ENCODE measurements at regions not wholly inside any gene's neighbourhood (a gene's known extent, or its start where the extent isn't known, plus 50 kb on each side); places are given as distances from the start of the nearest gene placed in this dataset.

GRCh38 chr1:193435781-193436180 lies 249.4 kb upstream of the B3GALT2 start:
- TF ChIP-seq CTCF (conservative IDR thresholded peaks at IDR 0.05; ENCODE audit: low read depth, low read length): no peak
- DNase-seq (ENCODE audit: low read depth): no peak
- H3K4me3 ChIP-seq (ENCODE audit: low read depth, low read length): no peak overlapping the region

DNA sequence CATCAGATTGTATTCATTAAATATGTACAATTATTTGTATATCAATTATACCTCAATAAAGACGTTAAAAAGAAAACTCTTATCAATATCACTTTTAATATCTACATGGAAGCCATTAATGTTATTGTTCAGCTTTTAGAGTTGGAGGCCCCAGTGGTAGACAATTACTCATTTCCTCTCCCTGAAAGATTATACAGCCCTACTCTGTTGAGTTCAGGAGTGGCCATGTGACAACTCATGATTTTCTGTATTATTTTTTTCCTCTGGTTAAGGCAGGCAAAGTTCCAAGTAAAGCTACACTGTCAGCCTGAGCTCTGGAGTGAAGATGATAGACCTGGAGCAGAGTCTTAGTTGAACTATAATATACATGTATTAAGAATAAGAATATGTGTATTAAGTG lies 247.9 kb upstream of the B3GALT2 start:
- DNase-seq (ENCODE audit: low read depth): no peak
- TF ChIP-seq CTCF (conservative IDR thresholded peaks at IDR 0.05; ENCODE audit: low read depth, low read length): no peak
- H3K4me3 ChIP-seq (ENCODE audit: low read depth, low read length): no peak overlapping the region

DNA sequence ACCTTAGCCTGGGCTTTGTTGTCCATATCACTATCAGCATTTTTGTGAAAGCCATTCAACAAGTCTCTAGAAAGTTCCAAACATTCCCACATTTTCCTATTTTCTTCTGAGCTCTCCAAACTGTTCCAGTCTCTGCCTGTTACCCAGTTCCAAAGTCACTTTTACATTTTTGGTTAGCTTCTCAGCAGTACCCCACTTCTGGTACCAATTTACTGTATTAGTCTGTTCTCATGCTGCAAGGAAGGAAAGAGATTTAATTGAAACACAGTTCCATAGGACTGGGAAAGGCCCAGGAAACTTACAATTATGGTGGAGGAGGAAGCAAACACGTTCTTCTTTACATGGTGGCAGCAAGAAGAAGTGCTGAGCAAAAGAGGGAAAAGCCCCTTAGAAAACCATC lies 247.2 kb upstream of the B3GALT2 start:
- no peak overlapping the region for H3K4me3 ChIP-seq (ENCODE audit: low read depth, low read length)
- DNase-seq (ENCODE audit: low read depth): no peak
- no peak for TF ChIP-seq CTCF (conservative IDR thresholded peaks at IDR 0.05; ENCODE audit: low read depth, low read length)

DNA sequence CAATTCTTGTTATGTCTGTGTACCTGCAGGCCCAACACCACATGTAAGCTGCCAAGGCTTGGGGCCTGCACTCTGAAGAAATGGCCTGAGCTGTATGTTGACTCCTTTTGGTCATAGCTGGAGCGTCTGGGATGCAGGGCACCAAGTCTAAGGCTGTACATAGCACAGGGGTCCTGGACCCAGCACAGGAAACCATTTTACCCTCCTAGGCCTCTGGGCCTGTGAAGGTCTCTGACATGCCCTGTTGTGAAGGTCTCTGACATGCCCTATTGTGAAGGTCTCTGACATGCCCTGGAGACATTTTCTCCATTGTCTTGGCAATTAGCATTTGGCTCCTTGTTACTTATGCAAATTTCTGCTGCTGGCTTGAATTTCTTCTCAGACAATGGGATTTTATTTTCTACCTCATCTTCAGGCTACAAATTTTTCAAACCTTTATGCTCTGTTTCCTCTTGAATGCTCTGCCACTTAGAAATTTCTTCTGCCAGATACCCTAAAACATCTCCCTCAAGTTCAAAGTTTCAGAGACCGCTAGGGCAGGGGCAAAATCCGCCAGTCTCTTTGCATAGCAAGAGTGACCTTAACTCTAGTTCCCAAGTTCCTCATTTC lies 246.7 kb upstream of the B3GALT2 start:
- no peak overlapping the region for H3K4me3 ChIP-seq (ENCODE audit: low read depth, low read length)
- TF ChIP-seq CTCF (conservative IDR thresholded peaks at IDR 0.05; ENCODE audit: low read depth, low read length): no peak
- DNase-seq (ENCODE audit: low read depth): no peak

GRCh38 chr1:193431265-193431977 lies 245.0 kb upstream of the B3GALT2 start:
- H3K4me3 ChIP-seq (ENCODE audit: low read depth, low read length): no peak overlapping the region
- DNase-seq (ENCODE audit: low read depth): no peak

DNA sequence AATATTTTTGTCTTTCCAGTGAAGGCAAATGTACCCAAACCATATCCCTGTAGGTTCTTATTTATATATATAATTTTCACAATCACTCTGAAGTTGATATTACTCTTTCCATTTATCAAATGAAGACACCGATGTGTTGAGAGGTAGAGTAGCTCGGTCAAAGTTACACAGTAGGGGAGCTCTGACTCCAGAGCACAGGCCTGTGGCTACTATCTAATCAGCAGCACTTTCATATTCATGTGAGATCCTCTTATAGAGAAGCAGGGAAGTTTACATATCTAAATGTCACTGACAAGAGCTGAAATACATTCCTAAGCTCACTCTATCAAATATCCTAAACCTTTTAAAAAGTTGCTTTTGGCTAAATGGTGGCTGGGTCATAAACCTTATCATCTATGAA lies 241.1 kb upstream of the B3GALT2 start:
- no peak for DNase-seq (ENCODE audit: low read depth)
- TF ChIP-seq CTCF (conservative IDR thresholded peaks at IDR 0.05; ENCODE audit: low read depth, low read length): no peak

More at GRCh38 chr1:193431265-193431977, 245.0 kb upstream of the B3GALT2 start:
- no peak for TF ChIP-seq CTCF (conservative IDR thresholded peaks at IDR 0.05; ENCODE audit: low read depth, low read length)

GRCh38 chr1:193426061-193426460 lies 239.6 kb upstream of the B3GALT2 start:
- no peak overlapping the region for H3K4me3 ChIP-seq (ENCODE audit: low read depth, low read length)
- no peak for DNase-seq (ENCODE audit: low read depth)
- TF ChIP-seq CTCF (conservative IDR thresholded peaks at IDR 0.05; ENCODE audit: low read depth, low read length): no peak

More for the DNA sequence above, 241.1 kb upstream of the B3GALT2 start:
- no peak overlapping the region for H3K4me3 ChIP-seq (ENCODE audit: low read depth, low read length)

Data from epithelial cell of proximal tubule (primary cell).